ENCODE measurements at regions not wholly inside any gene's neighbourhood (a gene's known extent, or its start where the extent isn't known, plus 50 kb on each side); places are given as distances from the start of the nearest gene placed in this dataset.

DNA sequence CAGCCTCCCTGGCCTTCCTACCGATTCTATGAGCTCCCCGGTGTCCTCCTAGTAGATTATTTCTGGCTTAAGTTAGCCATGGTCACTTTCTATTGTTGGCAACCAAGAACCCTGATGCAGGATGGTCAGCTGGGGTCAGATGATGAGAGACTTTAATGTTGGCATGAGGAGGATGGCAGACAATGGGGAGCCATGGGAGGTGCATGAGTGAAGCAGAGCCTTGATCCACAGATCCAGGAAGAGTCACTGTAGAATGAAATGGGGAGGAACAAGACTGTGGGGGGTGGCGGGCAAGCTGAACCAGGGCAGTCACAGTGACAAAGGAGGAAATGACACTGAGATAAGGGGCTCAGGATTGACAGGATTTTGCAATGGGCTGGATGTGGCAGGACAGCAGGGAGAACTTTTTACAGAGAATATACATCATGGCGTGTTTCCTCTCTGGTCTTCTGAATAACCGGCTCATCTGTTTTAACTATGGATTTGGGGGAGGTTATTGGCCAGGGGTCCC, 60.9 kb downstream of the RPLP1 start:
- TF ChIP-seq, protein P1, sequence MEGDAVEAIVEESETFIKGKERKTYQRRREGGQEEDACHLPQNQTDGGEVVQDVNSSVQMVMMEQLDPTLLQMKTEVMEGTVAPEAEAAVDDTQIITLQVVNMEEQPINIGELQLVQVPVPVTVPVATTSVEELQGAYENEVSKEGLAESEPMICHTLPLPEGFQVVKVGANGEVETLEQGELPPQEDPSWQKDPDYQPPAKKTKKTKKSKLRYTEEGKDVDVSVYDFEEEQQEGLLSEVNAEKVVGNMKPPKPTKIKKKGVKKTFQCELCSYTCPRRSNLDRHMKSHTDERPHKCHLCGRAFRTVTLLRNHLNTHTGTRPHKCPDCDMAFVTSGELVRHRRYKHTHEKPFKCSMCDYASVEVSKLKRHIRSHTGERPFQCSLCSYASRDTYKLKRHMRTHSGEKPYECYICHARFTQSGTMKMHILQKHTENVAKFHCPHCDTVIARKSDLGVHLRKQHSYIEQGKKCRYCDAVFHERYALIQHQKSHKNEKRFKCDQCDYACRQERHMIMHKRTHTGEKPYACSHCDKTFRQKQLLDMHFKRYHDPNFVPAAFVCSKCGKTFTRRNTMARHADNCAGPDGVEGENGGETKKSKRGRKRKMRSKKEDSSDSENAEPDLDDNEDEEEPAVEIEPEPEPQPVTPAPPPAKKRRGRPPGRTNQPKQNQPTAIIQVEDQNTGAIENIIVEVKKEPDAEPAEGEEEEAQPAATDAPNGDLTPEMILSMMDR (IDR thresholded peaks at IDR 0.05) = no peak
- TF ChIP-seq POLR2A (IDR thresholded peaks at IDR 0.05) (no peak), POLR2AphosphoS5 (IDR thresholded peaks at IDR 0.05) (no peak)

Data from prostate gland (tissue), 2 donors.